PFSK-1 (cell line): ENCODE measurements at regions not wholly inside any gene's neighbourhood (a gene's known extent, or its start where the extent isn't known, plus 50 kb on each side); places are given as distances from the start of the nearest gene placed in this dataset.

Experiments used
- POLR2AphosphoS5 ChIP-seq: IDR thresholded peaks from 2 replicates; pipeline ENCODE4 v1.6.1; 2012; ENCODE audit warnings: low read depth, mild to moderate bottlenecking, control low read depth, low read length, moderate library complexity
- SIN3A ChIP-seq: IDR thresholded peaks from 2 replicates; pipeline ENCODE4 v1.6.1; 2012; ENCODE audit warnings: mild to moderate bottlenecking, low read length, moderate library complexity, borderline replicate concordance; ENCODE audit not compliant: insufficient read depth
- TAF1 ChIP-seq: IDR thresholded peaks from 2 replicates; pipeline ENCODE4 v1.6.1; 2012; ENCODE audit warnings: low read length, control low read depth, borderline replicate concordance; ENCODE audit not compliant: insufficient read depth
- TF ChIP-seq, protein P1 (sequence below), 2 experiments: IDR thresholded peaks; 2 replicates each; pipeline versions ENCODE4 v1.6.1 to v1.8.0; 2011 to 2012; ENCODE audit warnings: low read depth in 2 of 2, low read length in 2 of 2, control low read depth in 1 of 2, inconsistent platforms in 1 of 2, mild to moderate bottlenecking in 1 of 2, moderate library complexity in 1 of 2; ENCODE audit not compliant: insufficient read depth in 1 of 2

DNA sequence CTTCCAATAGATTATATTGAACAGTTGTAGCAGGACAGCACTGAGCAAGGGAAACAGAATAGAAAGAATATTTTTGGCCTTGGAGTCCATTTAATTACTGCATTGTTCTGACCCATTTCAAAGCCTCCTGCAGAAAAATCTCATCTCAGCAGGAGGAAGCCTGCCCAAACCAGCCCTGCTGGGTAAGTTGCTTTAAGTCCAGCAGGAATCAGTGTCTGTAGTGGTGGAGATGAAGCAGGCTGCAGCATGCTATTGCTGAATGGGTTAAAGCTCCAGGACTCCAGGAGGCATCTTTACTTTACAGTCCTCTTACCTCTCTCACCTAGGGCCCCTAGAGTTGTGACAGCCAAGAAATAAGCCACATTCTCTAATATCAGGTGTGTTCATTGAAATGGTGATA lies 380.3 kb upstream of the THBS1 start:
- TF ChIP-seq POLR2AphosphoS5 (no peak), SIN3A (no peak), TAF1 (no peak)
- TF ChIP-seq, protein P1, sequence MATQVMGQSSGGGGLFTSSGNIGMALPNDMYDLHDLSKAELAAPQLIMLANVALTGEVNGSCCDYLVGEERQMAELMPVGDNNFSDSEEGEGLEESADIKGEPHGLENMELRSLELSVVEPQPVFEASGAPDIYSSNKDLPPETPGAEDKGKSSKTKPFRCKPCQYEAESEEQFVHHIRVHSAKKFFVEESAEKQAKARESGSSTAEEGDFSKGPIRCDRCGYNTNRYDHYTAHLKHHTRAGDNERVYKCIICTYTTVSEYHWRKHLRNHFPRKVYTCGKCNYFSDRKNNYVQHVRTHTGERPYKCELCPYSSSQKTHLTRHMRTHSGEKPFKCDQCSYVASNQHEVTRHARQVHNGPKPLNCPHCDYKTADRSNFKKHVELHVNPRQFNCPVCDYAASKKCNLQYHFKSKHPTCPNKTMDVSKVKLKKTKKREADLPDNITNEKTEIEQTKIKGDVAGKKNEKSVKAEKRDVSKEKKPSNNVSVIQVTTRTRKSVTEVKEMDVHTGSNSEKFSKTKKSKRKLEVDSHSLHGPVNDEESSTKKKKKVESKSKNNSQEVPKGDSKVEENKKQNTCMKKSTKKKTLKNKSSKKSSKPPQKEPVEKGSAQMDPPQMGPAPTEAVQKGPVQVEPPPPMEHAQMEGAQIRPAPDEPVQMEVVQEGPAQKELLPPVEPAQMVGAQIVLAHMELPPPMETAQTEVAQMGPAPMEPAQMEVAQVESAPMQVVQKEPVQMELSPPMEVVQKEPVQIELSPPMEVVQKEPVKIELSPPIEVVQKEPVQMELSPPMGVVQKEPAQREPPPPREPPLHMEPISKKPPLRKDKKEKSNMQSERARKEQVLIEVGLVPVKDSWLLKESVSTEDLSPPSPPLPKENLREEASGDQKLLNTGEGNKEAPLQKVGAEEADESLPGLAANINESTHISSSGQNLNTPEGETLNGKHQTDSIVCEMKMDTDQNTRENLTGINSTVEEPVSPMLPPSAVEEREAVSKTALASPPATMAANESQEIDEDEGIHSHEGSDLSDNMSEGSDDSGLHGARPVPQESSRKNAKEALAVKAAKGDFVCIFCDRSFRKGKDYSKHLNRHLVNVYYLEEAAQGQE (IDR thresholded peaks at IDR 0.05; ENCODE audit: insufficient read depth in 1 of 2, low read depth in 2 of 2, low read length in 2 of 2), result no peak
